ENCODE measurements at regions not wholly inside any gene's neighbourhood (a gene's known extent, or its start where the extent isn't known, plus 50 kb on each side); places are given as distances from the start of the nearest gene placed in this dataset.

- DNase-seq (ENCODE audit: low read depth in 2 of 3, low spot score in 2 of 3), result peak in 1 of 3 donors; percentile 29
These were observed 119.6 kb downstream of the BTC start for GRCh38 chr4:74674750-74675149.

GRCh38 chr4:74675673-74676279 is 118.5 kb downstream of the BTC start:
- DNase-seq (ENCODE audit: low read depth in 2 of 3, low spot score in 2 of 3), result peak in 2 of 3 donors; percentile 55 to 69

DNA sequence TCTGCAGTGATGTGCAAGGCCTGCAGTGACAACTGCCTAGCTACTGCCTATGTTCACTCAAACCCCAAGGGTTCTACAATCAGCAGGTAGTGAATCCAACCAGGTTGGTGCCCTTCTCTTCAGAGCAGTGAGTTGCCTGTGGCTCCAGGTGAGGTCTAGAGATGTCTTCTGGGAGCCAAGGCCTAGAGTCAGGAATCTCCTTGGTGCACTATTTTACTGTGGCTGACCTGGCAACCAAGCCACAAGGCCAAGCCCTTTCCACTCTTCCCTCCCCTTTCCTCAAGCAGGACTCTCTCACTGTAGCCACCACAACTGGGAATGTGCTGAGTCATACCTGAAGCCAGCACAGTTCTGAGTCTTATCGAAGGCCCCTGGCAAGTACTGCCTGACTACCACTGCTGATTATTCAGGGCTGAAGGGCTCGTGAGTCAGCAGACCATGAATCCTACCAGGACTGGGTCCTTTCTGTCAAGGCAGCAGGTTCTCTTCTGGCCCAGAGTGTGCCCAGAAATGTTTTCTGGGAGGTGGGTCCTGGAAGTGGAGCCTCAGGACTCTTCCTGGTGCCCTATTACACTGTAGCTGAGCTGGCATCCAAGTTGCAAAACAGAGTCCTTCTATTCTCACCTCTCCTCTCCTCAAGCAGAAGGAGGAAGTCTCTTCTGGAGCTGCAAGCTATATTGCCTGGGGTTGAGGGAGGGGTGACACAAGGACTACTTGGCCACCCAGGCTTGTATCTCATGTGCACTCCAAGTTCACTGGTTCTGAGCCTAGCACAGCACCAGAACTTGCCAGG is 111.6 kb downstream of the BTC start:
- peak in 2 of 3 donors; percentile 18 to 24 for DNase-seq (ENCODE audit: low read depth in 2 of 3, low spot score in 2 of 3)

- DNase-seq (ENCODE audit: low read depth in 2 of 3, low spot score in 2 of 3), result no peak
These were observed 101.4 kb downstream of the BTC start for GRCh38 chr4:74692972-74693371.
